HG03103 (cell line): ENCODE measurements at regions not wholly inside any gene's neighbourhood (a gene's known extent, or its start where the extent isn't known, plus 50 kb on each side); places are given as distances from the start of the nearest gene placed in this dataset.

Experiments
- ATAC-seq: cut with Tn5 transposase; IDR thresholded peaks from one replicate; pipeline ENCODE4 v1.9.1; 2021; ENCODE audit warnings: low read depth; ENCODE audit not compliant: unreplicated experiment

DNA sequence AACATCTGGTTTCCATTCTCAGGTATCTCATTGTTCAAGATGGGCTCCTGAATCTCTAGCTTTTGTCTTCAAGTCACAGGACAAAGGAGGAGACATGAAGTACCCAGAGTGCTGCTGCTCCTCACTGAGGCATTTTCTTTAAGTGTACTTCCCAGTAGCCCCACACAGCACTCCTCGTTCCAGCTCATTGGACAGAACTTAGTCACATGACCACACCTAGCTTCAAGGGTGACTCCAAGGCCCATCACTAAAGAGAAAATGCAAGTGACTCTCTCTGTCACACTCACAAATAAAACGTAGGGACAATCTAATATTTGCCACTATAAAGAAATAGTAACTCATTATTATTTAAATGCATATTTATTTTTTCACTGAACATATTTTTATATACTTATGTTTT lies 58.3 kb upstream of the NEUROD6 start:
- ATAC-seq = no peak

DNA sequence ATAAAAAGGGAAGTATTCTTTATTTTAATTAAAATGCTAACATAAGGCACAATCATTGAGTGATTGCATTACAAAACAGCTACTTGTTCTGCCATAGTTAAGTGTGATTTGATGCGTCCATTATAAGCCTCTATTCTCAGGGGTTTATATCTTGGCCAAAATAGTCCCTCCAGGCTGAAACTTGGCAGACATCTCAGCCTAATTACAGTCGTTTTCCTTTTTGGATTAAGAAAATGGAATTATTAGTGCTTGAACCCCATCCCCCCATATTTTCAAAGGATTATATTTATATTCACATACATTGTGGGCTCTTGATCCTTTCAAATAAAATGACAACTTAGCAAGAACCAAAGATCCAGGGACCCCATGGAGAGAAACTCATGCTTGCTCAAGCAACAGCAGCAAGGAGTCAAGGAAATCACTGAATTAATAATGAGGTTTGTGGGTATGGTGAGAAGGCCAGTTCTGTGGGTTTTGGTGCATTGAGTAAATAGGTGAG lies 66.7 kb upstream of the NEUROD6 start:
- no peak for ATAC-seq

DNA sequence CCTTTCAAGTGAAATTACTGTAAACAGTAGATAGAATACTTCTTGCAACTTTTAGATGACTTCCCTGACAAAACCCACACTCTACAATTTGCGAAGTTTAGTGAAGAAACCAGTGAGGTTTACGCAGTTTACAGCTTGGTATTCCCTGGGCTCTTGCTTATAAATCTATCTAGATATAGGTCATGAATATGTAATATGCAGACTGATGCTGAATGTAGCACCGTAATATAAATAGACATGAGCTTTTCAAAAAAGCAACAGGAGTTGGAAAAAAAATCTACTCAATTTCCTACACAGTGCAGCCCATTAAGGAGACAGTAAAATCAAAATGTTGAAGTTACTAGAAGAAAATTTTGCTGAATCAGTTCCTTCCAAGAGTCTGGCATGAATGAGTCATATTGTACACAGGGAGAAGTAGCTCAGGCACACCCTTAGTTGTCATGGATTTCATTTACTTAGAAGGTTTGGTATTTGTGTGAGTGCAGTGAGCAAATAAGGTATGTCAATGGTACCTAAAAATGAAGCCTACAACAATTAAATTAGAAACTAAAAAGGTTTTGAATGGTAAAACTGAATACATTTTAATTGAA lies 67.7 kb upstream of the NEUROD6 start:
- no peak for ATAC-seq

DNA sequence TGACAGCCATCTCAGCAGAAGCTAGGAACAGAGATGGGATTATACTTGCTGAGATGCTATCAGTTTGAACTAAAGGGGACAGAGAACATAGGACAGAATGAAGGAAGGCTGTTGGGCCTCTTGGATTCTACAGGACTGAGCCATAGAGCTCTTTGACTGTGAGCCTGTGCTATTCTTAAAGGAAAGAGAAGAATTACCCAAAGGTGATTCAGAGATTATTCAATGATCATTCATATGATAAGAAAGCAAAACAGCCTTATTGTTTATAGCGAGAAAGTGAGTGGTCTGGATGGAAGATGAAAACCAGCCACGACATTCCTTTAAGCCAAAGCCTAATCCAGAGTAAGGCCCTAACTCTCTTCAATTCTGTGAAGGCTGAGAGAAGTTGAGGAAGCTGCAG lies 69.7 kb upstream of the NEUROD6 start:
- ATAC-seq = no peak

DNA sequence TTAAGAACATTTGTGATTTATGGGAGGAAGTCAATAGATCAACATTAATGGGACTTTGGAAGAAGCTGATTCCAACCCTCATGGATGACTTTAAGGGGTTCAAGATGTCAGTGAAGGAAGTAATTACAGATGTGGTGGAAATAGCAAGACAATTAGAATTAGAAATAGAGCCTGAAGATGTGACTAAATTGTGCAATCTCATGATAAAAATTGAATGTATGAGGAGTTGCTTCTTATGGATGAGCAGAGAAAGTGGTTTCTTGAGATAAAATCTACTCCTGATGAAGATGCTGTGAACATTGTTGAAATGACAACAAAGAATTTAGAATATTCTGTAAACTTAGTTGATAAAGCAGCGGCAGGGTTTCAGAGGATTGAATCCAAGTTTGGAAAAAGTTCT lies 70.9 kb upstream of the NEUROD6 start:
- ATAC-seq = no peak

DNA sequence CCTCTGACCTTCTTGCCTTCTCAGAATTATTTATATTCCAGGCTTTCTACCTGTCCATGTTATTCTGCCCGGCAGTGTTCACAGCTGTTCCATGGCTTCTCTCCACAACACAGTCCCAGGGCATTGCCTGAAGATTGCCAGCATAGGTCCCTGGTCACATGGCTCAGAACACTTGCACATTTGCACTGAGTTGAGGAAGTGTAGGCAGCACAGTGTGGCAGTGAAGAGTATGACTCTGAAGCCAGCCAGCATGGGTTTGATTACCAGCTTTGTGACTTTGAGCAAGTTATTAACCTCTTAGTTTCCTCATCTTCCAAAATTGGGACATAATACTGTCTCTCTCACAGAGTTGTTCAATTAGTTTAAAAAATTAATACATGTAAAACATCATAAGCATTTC lies 73.2 kb upstream of the NEUROD6 start:
- no peak for ATAC-seq

DNA sequence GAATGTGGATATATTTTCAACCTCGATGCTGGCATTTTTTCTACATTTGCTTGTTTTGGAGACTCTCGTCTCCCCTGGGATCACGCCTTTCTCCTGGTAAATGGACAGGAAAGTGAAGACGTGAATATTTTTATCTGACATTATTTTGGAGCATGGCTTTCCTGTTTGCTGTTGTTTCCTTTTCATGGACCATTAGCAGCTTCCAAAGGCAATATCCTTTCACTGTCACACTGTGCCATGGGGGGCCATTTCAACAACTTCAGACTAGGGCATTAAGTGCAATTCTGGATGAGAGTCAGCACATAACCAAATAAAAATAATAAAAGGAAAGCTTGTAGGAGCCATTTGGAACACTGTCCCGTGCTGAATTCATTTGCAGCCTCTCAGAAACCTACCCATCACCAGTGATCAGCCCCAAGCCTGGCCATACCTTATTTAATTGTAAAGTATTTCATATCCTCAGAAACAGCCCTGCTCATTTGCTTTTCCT lies 75.9 kb upstream of the NEUROD6 start:
- ATAC-seq = no peak

DNA sequence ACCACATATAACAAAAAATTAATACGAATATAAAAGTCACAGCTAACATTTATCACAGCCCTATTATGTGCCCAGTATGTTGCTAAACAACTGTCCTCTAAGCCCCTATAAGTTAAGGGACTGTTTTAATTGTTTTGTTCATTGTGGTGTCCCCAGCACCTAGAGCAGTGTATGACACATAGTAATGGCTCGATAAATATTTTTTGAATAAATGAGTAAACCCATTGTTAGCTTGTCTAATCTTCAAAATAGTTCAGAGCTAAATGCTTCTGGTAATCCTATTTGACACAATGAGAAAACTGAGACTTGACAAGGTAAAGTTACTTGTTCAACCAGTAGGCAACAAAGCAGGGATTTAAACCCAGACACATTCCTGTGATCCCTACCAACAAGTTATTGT lies 78.4 kb upstream of the NEUROD6 start:
- no peak for ATAC-seq

DNA sequence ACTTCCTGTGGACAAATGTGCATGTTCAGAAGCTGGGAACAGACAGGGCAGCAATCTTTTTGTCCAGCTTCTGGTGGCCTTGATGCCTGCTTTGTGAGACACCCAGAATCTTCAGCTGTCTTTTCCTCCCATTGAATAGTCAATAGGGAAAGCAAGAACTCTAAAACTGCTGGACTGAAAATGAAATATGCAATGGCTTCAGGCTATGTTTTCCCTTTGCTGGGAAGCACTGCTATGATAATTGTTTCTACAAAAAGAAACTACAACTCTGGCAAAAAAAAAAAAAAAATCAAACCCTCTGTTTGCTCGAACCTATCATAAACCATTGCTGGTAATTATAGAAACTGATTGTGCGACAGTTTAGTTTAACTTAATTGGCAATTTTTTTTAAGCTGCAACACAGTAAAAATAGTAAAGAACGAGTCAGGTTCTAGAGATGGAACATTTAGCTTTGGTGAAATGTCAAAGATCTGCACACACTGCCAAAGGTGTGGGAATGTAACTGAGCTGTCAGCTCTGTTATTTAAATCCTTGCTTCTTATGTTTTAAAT lies 79.1 kb upstream of the NEUROD6 start:
- no peak for ATAC-seq

DNA sequence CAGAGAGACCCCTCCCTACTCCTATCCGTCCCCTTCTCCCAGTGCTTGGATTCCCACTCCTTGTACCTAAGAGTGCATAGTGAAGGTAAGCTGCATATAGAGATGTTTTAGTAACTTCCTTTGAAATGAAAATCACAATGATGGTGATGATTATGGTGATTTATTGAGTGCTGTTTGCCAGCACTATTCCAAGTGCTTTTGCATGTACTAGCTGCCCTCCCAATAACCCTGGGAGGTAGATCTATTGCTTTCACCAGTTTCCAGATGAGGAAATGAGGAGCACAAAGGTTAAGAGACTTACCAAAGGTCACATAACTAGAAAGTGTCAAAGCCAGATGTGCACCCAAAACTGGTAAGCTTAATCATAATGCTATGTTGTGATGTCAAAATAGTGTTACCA lies 80.4 kb upstream of the NEUROD6 start:
- ATAC-seq = no peak

DNA sequence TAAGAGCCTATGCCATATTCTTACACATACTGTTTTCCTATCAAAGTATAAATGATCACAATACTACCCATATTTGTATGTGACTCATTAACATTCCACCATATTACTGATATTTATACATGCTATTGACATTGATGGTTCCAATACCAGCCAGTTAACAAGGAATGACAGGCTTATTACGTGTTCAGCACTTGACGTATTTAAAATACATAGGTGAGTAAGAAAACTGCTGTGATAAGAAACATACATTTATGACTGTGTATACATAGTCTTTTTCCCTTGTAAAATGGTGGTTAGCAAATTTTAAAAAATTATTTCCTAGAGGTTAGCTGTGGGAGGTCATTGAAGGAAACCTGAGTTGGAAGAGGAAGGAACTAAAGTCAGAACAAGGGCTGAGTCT lies 81.1 kb upstream of the NEUROD6 start:
- no peak for ATAC-seq

DNA sequence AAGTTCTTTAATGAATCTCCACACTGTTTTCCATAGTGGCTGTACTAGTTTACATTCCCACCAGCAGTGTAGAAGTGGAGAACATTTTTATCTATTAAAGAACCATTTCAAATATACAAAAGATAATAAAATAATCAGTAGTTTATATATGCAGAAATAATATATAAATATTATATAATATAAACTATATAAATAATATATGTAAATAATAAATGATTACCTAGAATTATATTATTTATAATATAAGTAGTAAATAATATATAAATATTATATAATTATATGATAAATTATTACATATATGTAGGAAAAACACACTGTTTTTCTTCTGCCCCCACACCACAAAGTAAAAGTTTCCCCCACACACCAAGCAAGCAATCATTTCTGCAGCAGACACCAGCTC lies 83.5 kb upstream of the NEUROD6 start:
- ATAC-seq = no peak

DNA sequence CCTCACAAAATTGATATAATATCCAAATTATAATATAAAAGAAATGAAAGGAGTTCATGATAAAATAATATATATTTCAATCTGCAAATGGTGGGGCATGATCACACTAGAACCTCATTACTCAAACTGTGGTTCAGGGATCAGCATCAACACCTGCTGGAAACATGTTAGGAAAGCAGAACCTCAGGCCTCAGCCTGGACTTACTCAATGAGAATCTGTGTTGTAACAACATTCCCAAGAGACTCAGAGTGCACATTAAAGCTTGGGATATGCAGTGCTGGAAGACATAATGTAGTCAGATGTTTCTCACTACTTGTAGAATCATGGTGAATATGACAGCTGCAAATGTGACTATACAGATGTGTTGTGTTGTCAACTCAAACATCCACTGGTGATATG lies 81.7 kb upstream of the ITPRID1 start:
- ATAC-seq = no peak

DNA sequence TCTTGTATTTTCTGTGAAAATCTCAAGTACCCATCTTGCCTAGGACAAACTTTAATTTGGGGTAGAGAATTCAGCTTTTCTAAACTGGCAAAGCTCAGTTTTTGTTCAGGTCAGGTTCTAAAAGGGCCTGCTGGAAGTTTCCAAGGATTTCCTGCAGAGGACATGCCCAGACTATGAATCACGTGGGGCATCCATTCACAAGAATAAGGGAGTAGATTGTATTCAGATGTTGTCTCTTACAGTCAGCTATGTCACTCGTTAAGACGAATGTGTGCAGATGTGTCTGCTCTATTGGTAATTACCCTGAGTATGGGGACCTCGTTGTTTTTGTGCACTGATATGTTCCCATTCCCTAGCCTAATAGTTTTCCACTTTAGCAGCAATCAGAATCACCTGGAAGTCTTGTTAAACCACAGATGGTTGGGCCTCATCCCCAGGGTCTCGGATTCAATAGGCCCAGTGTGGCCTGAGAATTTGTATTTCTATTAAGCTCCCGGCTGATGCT lies 81.0 kb upstream of the ITPRID1 start:
- no peak for ATAC-seq

DNA sequence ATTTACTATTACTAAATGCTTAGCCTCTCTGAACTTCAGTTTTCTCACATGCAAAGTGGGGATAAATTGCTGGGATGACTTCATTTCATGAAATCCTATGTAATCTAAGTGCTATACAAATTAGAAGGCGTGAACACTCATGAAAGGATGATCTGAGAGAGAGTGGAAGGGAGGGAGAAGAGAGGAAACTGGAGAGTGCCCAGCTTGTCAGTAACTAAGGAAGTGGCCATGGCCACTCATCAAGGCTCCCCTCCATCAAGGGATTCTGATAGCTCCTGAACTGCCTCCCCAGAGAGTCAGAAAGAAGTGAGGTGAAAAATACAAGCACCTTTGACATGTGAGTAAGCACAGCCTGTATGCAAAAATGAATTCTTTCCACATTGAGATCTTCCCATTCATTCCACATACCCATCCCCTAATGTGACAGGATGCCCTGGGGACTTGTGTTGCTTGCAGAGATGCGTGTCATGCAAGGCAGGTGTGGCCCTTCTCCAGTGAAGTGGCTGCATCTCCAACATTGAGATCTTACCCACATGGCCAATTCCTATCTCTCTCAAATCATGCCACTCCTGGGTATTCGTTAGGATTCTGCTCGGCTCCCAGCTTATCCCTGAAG lies 76.5 kb upstream of the ITPRID1 start:
- no peak for ATAC-seq

DNA sequence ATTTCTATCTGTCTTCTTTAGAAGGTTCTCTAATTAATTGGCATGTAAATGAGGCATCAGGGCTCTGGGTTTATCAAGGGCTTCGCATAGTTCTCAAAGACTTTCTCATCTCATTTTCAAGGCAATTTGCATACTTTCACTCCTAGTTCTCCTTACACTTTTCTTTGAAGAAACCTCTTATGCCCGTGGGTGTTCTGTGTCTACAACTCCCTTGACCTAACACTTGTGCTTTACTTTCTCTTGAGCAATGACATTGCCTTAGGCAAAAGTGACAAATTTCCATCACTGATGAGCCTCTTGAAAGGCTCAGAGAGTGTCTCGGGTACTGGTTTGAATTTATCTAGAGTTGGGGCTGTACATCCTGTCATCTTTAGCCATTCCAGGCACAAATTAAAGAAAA lies 74.7 kb upstream of the ITPRID1 start:
- no peak for ATAC-seq

DNA sequence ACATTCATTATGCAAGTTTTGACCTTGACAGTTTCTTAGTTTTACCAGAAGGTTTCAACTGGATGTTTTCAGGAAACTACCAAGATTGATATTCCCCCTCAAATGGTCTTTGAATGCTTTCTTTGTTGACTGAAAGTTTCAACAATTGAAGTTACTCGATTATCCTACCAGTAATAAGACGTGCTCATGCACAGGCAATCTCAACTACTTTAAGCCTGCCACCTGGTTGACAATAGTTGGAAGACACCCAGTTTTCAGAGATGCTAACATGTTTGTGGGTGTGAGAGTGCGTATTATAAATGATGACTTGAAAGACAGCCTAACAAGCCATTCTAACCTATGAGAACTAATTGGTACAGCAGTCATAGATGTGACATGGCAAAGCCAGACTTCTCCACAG lies 73.4 kb upstream of the ITPRID1 start:
- ATAC-seq = no peak

DNA sequence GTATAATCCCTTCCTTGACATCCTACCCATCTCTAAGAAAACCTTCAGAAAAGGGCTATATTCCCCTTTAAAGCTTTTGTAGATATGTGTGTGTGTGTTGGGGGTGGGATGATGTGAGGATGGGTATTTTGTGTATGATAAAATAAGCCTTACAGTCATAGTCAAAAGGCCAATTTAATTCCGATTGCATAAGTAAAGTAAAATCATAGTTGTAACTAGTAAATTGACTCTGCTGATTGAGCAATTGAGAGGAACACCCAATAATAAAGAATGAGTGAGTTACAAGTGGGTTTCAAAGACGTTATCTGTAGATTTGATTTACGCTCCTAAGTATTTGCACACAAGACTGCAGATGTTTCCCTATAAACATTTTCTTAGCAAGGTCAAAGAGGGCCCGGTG lies 71.3 kb upstream of the ITPRID1 start:
- ATAC-seq = no peak

DNA sequence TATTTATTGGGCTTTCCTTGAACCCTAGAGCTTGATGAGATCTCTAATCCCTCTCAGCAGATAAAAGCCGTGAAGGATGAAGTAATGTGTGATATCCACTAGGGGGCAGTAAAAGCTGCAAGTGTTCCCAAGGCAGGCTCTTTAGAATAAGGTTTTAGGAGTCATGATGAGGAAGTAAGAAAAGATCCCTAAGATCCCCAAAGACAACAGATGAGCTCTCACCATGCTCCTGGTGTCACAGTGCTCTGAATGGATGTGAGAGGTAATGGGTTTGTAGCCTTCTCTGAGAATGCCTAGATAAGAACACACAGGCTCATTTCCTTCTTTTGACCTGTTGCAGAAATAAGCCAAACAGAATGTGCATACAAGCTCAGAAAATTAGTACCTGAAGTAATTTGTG lies 70.4 kb upstream of the ITPRID1 start:
- ATAC-seq = peak; percentile 73

DNA sequence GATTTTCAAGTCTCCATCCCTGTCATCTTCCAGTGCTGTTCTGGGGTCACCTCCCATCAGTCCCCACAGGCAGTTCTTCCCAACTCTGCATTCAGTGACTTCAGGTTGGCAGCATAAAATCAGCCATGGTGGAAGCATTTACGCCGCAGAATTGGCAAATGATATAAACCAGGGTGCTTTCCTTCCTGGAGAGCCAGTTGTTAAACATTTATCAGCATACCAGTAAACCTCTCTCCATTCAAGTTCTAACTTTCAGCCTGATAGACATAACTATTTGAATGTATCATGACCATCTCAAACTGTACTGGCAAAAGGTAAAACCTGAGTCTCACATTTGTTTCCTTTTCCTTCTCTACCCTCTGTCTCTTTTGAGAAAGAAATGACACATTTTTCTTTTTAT lies 69.7 kb upstream of the ITPRID1 start:
- ATAC-seq = no peak

DNA sequence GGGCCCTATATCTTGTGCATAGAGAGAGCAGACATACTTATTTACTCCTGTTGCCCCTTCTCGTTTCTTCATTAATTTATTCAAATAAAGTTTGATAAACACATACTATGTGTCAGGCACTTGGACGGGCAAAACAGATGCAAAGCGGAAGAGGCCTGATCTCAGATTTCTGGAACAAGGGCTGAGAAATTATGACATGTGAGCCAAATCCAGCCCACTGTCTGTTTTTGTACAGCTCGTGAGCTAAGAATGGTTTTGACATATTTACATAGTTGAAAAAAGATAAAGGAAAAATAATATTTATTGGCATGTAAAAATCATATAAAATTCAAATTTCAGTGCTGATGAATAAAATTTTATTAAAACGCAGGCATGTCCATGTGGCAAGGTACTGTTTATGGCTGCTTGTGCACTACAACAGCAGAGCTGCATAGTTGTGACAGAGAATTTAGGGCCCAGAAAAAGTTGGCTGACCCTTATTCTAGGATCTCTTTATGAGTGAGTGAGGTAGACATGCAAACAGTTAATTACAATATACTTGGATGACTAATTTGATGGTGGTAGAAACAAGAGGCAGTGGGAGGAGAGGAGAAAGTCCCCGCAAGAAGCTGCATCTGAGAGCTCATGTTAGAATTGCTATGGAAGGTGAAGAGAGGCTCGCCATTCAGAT lies 68.1 kb upstream of the ITPRID1 start:
- no peak for ATAC-seq

DNA sequence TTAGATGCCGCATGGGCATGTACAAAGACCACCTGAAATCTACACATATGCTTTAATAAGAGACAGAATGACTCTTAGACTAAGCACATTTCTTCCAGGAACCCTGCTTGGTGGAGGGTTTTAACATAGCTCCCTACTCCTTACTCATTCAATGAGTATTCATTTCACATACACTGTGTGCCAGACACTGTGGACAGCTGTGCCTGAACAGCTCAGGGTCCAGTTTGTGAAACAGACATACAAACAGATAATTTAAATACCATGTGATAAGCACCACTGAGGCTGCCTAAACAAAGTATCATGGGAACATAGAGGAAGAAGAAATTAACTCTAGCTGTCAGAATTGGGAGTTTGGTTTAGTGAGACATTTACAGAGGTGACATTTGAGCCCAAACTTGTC lies 65.2 kb upstream of the ITPRID1 start:
- no peak for ATAC-seq
